K562 (cell line): ENCODE measurements at regions not wholly inside any gene's neighbourhood (a gene's known extent, or its start where the extent isn't known, plus 50 kb on each side); places are given as distances from the start of the nearest gene placed in this dataset.

ENCODE experiments used
- CREB3 ChIP-seq: fragments of 450-650 bp; conservative IDR thresholded peaks from 2 replicates; pipeline ENCODE4 v1.6.1; 2016; ENCODE audit warnings: missing genetic modification characterization, low read depth, mild to moderate bottlenecking, missing compliant biosample characterization, moderate library complexity
- ETV6 ChIP-seq, 3 experiments: fragments of 150-350 bp in 1 of 3; sonication (generic) in 1 of 3; formaldehyde crosslinking in 1 of 3; IDR thresholded peaks; 2 replicates each; pipeline versions ENCODE4 v1.6.1 to v1.8.0; 2014 to 2022; ENCODE audit warnings: borderline replicate concordance in 2 of 3, low read depth in 2 of 3, antibody characterized with exemption in 1 of 3, low read length in 1 of 3, mild to moderate bottlenecking in 1 of 3, missing genetic modification reagents in 1 of 3
- MNT ChIP-seq, 2 experiments: fragments of 450-650 bp; conservative IDR thresholded peaks; 2 replicates each; pipeline ENCODE4 v1.6.1; 2017; ENCODE audit warnings: mild to moderate bottlenecking in 2 of 2, moderate library complexity in 2 of 2
- SRSF3 ChIP-seq: fragments of 200-400 bp; formaldehyde crosslinking; IDR thresholded peaks from 2 replicates; pipeline ENCODE4 v1.6.1; 2016; ENCODE audit warnings: mild to moderate bottlenecking, low read length, moderate library complexity; ENCODE audit not compliant: insufficient read depth
- SRSF9 ChIP-seq: fragments of 200-400 bp; formaldehyde crosslinking; IDR thresholded peaks from 2 replicates; pipeline ENCODE4 v1.6.1; 2017; ENCODE audit warnings: low read depth, low read length, borderline replicate concordance
- ZC3H4 ChIP-seq: sonication (generic); formaldehyde crosslinking; IDR thresholded peaks from 2 replicates; pipeline ENCODE4 v1.9.0; 2021; ENCODE audit warnings: missing genetic modification reagents, borderline replicate concordance
- ZFP1 ChIP-seq: fragments of 450-650 bp; formaldehyde crosslinking; IDR thresholded peaks from 2 replicates; pipeline ENCODE4 v1.4.0; 2020; ENCODE audit warnings: mild to moderate bottlenecking, mixed read lengths
- ZFX ChIP-seq: sonication (generic); formaldehyde crosslinking; IDR thresholded peaks from 2 replicates; pipeline ENCODE4 v1.8.0; 2022; ENCODE audit warnings: mild to moderate bottlenecking, missing genetic modification reagents, moderate library complexity
- ZNF24 ChIP-seq: fragments of 450-650 bp; IDR thresholded peaks from 2 replicates; pipeline ENCODE4 v1.6.1; 2016
- ZNF263 ChIP-seq: sonication (generic); formaldehyde crosslinking; IDR thresholded peaks from 2 replicates; pipeline ENCODE4 v1.8.0; 2022; ENCODE audit warnings: mild to moderate bottlenecking, missing genetic modification reagents, borderline replicate concordance
- ZNF311 ChIP-seq: fragments of 250-450 bp; sonication (Bioruptor Pico); IDR thresholded peaks from 2 replicates; pipeline ENCODE4 v1.4.0; 2020; ENCODE audit warnings: mild to moderate bottlenecking, moderate library complexity
- ZNF644 ChIP-seq: fragments of 200-800 bp; sonication (Bioruptor generic); IDR thresholded peaks from 2 replicates; pipeline ENCODE4 v1.6.1; 2016; ENCODE audit warnings: low read depth, missing genetic modification characterization, missing compliant biosample characterization
- ZNF668 ChIP-seq: fragments of 250-450 bp; sonication (Bioruptor Pico); IDR thresholded peaks from 2 replicates; pipeline ENCODE4 v1.8.0; 2022; ENCODE audit warnings: mild to moderate bottlenecking, inconsistent platforms
- TF ChIP-seq, protein P1 (sequence below): IDR thresholded peaks from 3 replicates; pipeline ENCODE4 v1.6.1; 2011; ENCODE audit warnings: borderline replicate concordance, mild to moderate bottlenecking, moderate library complexity; ENCODE audit not compliant: insufficient read length; ENCODE audit errors: extremely low read depth
- TF ChIP-seq, protein P2 (sequence below): sonication (generic); formaldehyde crosslinking; IDR thresholded peaks from 2 replicates; pipeline ENCODE4 v1.8.1; 2023; ENCODE audit warnings: mild to moderate bottlenecking, missing genetic modification reagents, moderate library complexity
- TF ChIP-seq, protein P3 (sequence below), 2 experiments: fragments of 200-800 bp in 1 of 2; sonication (Bioruptor generic) in 1 of 2; sonication (generic) in 1 of 2; formaldehyde crosslinking in 1 of 2; IDR thresholded peaks in 1 of 2; conservative IDR thresholded peaks in 1 of 2; 2 replicates each; pipeline versions ENCODE4 v1.5.0 to v1.6.1; 2016 to 2020; ENCODE audit warnings: missing compliant biosample characterization in 1 of 2, missing genetic modification characterization in 1 of 2, missing genetic modification reagents in 1 of 2
- TF ChIP-seq, protein P4 (sequence below), 2 experiments: fragments of 450-650 bp; IDR thresholded peaks; 2 replicates each; pipeline ENCODE4 v1.6.1; 2016

- TF ChIP-seq MNT (conservative IDR thresholded peaks at IDR 0.05) (peak in 1 of 2 experiments; percentile 10; a peak in 2 of 4 replicates), ZC3H4 (CRISPR knock-in tag) (peak; percentile 55; the same call in 1 of the 2 replicates), ZFX (CRISPR knock-in tag) (peak; percentile 33; the same call in 1 of the 2 replicates), SRSF3 (no peak), ZNF668 (CRISPR knock-in tag) (no peak), ZNF644 (tag) (no peak), ZNF263 (CRISPR knock-in tag) (0 out of 2 replicates have a peak, but pooled peaks have one; percentile 20), SRSF9 (no peak), CREB3 (no peak), ZNF24 (no peak), ZFP1 (CRISPR knock-in tag) (no peak), ETV6 (IDR thresholded peaks at IDR 0.05; ENCODE audit: borderline replicate concordance in 1 of 2, low read depth in 2 of 2, low read length in 1 of 2) (no peak), ETV6 (CRISPR knock-in tag; IDR thresholded peaks at IDR 0.05; ENCODE audit: borderline replicate concordance) (no peak), ZNF311 (CRISPR knock-in tag) (no peak)
- TF ChIP-seq, protein P1, sequence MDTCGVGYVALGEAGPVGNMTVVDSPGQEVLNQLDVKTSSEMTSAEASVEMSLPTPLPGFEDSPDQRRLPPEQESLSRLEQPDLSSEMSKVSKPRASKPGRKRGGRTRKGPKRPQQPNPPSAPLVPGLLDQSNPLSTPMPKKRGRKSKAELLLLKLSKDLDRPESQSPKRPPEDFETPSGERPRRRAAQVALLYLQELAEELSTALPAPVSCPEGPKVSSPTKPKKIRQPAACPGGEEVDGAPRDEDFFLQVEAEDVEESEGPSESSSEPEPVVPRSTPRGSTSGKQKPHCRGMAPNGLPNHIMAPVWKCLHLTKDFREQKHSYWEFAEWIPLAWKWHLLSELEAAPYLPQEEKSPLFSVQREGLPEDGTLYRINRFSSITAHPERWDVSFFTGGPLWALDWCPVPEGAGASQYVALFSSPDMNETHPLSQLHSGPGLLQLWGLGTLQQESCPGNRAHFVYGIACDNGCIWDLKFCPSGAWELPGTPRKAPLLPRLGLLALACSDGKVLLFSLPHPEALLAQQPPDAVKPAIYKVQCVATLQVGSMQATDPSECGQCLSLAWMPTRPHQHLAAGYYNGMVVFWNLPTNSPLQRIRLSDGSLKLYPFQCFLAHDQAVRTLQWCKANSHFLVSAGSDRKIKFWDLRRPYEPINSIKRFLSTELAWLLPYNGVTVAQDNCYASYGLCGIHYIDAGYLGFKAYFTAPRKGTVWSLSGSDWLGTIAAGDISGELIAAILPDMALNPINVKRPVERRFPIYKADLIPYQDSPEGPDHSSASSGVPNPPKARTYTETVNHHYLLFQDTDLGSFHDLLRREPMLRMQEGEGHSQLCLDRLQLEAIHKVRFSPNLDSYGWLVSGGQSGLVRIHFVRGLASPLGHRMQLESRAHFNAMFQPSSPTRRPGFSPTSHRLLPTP = no peak
- TF ChIP-seq, protein P2, sequence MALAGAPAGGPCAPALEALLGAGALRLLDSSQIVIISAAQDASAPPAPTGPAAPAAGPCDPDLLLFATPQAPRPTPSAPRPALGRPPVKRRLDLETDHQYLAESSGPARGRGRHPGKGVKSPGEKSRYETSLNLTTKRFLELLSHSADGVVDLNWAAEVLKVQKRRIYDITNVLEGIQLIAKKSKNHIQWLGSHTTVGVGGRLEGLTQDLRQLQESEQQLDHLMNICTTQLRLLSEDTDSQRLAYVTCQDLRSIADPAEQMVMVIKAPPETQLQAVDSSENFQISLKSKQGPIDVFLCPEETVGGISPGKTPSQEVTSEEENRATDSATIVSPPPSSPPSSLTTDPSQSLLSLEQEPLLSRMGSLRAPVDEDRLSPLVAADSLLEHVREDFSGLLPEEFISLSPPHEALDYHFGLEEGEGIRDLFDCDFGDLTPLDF (CRISPR knock-in tag) = no peak
- TF ChIP-seq, protein P3, sequence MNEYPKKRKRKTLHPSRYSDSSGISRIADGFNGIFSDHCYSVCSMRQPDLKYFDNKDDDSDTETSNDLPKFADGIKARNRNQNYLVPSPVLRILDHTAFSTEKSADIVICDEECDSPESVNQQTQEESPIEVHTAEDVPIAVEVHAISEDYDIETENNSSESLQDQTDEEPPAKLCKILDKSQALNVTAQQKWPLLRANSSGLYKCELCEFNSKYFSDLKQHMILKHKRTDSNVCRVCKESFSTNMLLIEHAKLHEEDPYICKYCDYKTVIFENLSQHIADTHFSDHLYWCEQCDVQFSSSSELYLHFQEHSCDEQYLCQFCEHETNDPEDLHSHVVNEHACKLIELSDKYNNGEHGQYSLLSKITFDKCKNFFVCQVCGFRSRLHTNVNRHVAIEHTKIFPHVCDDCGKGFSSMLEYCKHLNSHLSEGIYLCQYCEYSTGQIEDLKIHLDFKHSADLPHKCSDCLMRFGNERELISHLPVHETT (CRISPR knock-in tag; conservative IDR thresholded peaks at IDR 0.05 in 1 of 2, IDR thresholded peaks at IDR 0.05 in 1 of 2) = no peak
- TF ChIP-seq, protein P4, sequence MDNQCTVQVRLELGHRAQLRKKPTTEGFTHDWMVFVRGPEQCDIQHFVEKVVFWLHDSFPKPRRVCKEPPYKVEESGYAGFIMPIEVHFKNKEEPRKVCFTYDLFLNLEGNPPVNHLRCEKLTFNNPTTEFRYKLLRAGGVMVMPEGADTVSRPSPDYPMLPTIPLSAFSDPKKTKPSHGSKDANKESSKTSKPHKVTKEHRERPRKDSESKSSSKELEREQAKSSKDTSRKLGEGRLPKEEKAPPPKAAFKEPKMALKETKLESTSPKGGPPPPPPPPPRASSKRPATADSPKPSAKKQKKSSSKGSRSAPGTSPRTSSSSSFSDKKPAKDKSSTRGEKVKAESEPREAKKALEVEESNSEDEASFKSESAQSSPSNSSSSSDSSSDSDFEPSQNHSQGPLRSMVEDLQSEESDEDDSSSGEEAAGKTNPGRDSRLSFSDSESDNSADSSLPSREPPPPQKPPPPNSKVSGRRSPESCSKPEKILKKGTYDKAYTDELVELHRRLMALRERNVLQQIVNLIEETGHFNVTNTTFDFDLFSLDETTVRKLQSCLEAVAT (IDR thresholded peaks at IDR 0.05) = peak in 1 of 2 experiments; percentile 27; a peak in 1 of 4 replicates
Observed at GRCh38 chr13:110965755-110966134, 50.9 kb upstream of the ANKRD10 start (continued).
